ENCODE measurements at regions not wholly inside any gene's neighbourhood (a gene's known extent, or its start where the extent isn't known, plus 50 kb on each side); places are given as distances from the start of the nearest gene placed in this dataset.

- DNase-seq, result no peak
These were observed 151.3 kb downstream of the BTG1 start for GRCh38 chr12:91994208-91994797.

- DNase-seq, result no peak
These were observed 152.2 kb downstream of the BTG1 start for GRCh38 chr12:91993287-91994017.

- no peak for DNase-seq
These were observed 154.1 kb downstream of the BTG1 start for GRCh38 chr12:91991399-91992187.

- DNase-seq, result no peak
These were observed 155.1 kb downstream of the BTG1 start for GRCh38 chr12:91990525-91990924.

- no peak for DNase-seq
These were observed 156.5 kb downstream of the BTG1 start for GRCh38 chr12:91989143-91989542.

- no peak for DNase-seq
These were observed 157.3 kb downstream of the BTG1 start for GRCh38 chr12:91988086-91988923.

GRCh38 chr12:91986084-91986483 is 159.6 kb downstream of the BTG1 start:
- DNase-seq, result no peak

GRCh38 chr12:91985002-91985787 is 160.5 kb downstream of the BTG1 start:
- no peak for DNase-seq

- no peak for DNase-seq
These were observed 161.1 kb downstream of the BTG1 start for GRCh38 chr12:91984556-91984955.

- no peak for DNase-seq
These were observed 161.7 kb downstream of the BTG1 start for GRCh38 chr12:91983935-91984334.

GRCh38 chr12:91982946-91983345 is 162.7 kb downstream of the BTG1 start:
- no peak for DNase-seq

- no peak for DNase-seq
These were observed 165.2 kb downstream of the BTG1 start for GRCh38 chr12:91980389-91980821.

- DNase-seq, result no peak
These were observed 167.5 kb downstream of the BTG1 start for GRCh38 chr12:91978143-91978542.

GRCh38 chr12:91975891-91976290 is 169.8 kb downstream of the BTG1 start:
- DNase-seq, result no peak

- no peak for DNase-seq
These were observed 171.0 kb downstream of the BTG1 start for GRCh38 chr12:91974541-91975085.

GRCh38 chr12:91973813-91974212 is 171.8 kb downstream of the BTG1 start:
- no peak for DNase-seq

GRCh38 chr12:91972896-91973295 is 172.8 kb downstream of the BTG1 start:
- DNase-seq, result no peak

GRCh38 chr12:91968777-91969171 is 176.9 kb downstream of the BTG1 start:
- DNase-seq, result no peak

- DNase-seq, result no peak
These were observed 177.4 kb downstream of the BTG1 start for GRCh38 chr12:91968076-91968776.

- no peak for DNase-seq
These were observed 178.1 kb downstream of the BTG1 start for GRCh38 chr12:91967590-91967989.

GRCh38 chr12:91965781-91966180 is 179.9 kb downstream of the BTG1 start:
- no peak for DNase-seq

Data from stimulated activated naive CD4-positive, alpha-beta T cell treated with Interleukin-2 at 50 U/mL for 16 hours (primary cell).